Stimulated activated CD4-positive, alpha-beta T cell treated with anti-CD3 and anti-CD28 coated beads, Interleukin-12 subunit alpha, Interleukin-12 subunit beta, amount 100 ng/mL, for 48 hours (primary cell): ENCODE measurements at regions not wholly inside any gene's neighbourhood (a gene's known extent, or its start where the extent isn't known, plus 50 kb on each side); places are given as distances from the start of the nearest gene placed in this dataset.

Source experiments
- DNase-seq, 3 donors: peaks; one replicate each; pipeline ENCODE4 v3.0.0-alpha.2; 2020; ENCODE audit warnings: low read depth in 2 of 3, low spot score in 1 of 3

- DNase-seq, result no peak
These were observed 53.5 kb upstream of the ARL8B start for GRCh38 chr3:5068531-5069050.

GRCh38 chr3:5069627-5070026, 52.5 kb upstream of the ARL8B start:
- DNase-seq, result no peak

GRCh38 chr3:5071061-5071460, 51.0 kb upstream of the ARL8B start:
- DNase-seq, result no peak

- DNase-seq, result no peak
These were observed 49.8 kb upstream of the ARL8B start for GRCh38 chr3:5072100-5072816.
